HG02571 (cell line): ENCODE measurements at regions not wholly inside any gene's neighbourhood (a gene's known extent, or its start where the extent isn't known, plus 50 kb on each side); places are given as distances from the start of the nearest gene placed in this dataset.

Experiments used
- ATAC-seq: cut with Tn5 transposase; IDR thresholded peaks from one replicate; pipeline ENCODE4 v1.9.1; 2021; ENCODE audit warnings: mild to moderate bottlenecking, moderate library complexity; ENCODE audit not compliant: unreplicated experiment

GRCh38 chr13:72127031-72127430, 260.0 kb upstream of the DACH1 start:
- no peak for ATAC-seq

- no peak for ATAC-seq
These were observed 259.4 kb upstream of the DACH1 start for GRCh38 chr13:72126424-72126823.

GRCh38 chr13:72125561-72125960, 258.6 kb upstream of the DACH1 start:
- ATAC-seq, result no peak

GRCh38 chr13:72122661-72123255, 255.8 kb upstream of the DACH1 start:
- ATAC-seq, result no peak

GRCh38 chr13:72121466-72121865, 254.5 kb upstream of the DACH1 start:
- no peak for ATAC-seq

GRCh38 chr13:72120632-72121031, 253.6 kb upstream of the DACH1 start:
- no peak for ATAC-seq

- ATAC-seq, result no peak
These were observed 246.9 kb upstream of the DACH1 start for GRCh38 chr13:72113931-72114330.

- no peak for ATAC-seq
These were observed 246.1 kb upstream of the DACH1 start for GRCh38 chr13:72113076-72113475.

- no peak for ATAC-seq
These were observed 245.2 kb upstream of the DACH1 start for GRCh38 chr13:72112216-72112615.

- no peak for ATAC-seq
These were observed 242.9 kb upstream of the DACH1 start for GRCh38 chr13:72109863-72110262.

- ATAC-seq, result no peak
These were observed 237.7 kb upstream of the DACH1 start for GRCh38 chr13:72104656-72105180.

- no peak for ATAC-seq
These were observed 234.9 kb upstream of the DACH1 start for GRCh38 chr13:72101768-72102400.

GRCh38 chr13:72100339-72100738, 233.3 kb upstream of the DACH1 start:
- ATAC-seq, result no peak

GRCh38 chr13:72097568-72097967, 230.6 kb upstream of the DACH1 start:
- ATAC-seq, result no peak

- ATAC-seq, result no peak
These were observed 226.3 kb upstream of the DACH1 start for GRCh38 chr13:72093262-72093661.

GRCh38 chr13:72074663-72075062, 207.7 kb upstream of the DACH1 start:
- no peak for ATAC-seq

- no peak for ATAC-seq
These were observed 205.3 kb upstream of the DACH1 start for GRCh38 chr13:72072261-72072660.

- ATAC-seq, result no peak
These were observed 204.7 kb upstream of the DACH1 start for GRCh38 chr13:72071713-72072112.

GRCh38 chr13:72062566-72062965, 195.6 kb upstream of the DACH1 start:
- no peak for ATAC-seq

- no peak for ATAC-seq
These were observed 194.6 kb upstream of the DACH1 start for GRCh38 chr13:72061613-72062012.

GRCh38 chr13:72050251-72050650, 183.2 kb upstream of the DACH1 start:
- no peak for ATAC-seq

- ATAC-seq, result no peak
These were observed 176.4 kb upstream of the DACH1 start for GRCh38 chr13:72043366-72043765.

- ATAC-seq, result no peak
These were observed 174.2 kb upstream of the DACH1 start for GRCh38 chr13:72041165-72041564.
